Posterior cingulate gyrus (tissue), 11 donors: ENCODE measurements at regions not wholly inside any gene's neighbourhood (a gene's known extent, or its start where the extent isn't known, plus 50 kb on each side); places are given as distances from the start of the nearest gene placed in this dataset.
"Not testable (repeated sequence)": the region's sequence is repeated elsewhere in the genome, so short reads cannot be mapped to it uniquely, and the experiment has no call there.

ENCODE experiments used
- DNase-seq, 10 donors: peaks; one replicate each; pipeline versions ENCODE4 v3.0.0 to v3.0.0-alpha.2; 2020 to 2021; ENCODE audit warnings: mixed read lengths in 3 of 10
- intact Hi-C: fragments of 100-400 bp; cut with DNase I; formaldehyde crosslinking; loops from one replicate; pipeline ENCODE4 v1.15.1; 2023

DNA sequence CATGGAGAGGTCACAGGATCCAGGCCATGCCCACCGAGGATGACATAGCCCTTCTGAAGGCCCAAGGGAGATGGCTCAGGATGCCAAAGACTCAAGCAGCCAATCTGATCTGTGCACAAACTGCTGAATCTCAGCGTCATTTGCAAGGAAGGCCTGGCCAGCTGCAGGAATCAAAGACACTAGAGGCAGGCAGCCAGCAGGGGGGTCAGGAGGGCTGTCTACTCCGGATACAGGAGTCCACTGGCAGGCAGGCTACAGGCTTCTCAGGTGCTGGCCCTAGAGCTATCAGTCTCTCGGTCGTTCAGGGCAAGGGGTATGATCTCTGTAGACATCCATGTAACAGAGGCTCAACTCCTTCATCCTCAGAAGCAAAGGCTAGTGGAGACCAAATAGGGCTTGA is 1735.3 kb downstream of the TP53TG3F start:
- no peak for DNase-seq
- intact Hi-C loops = no loop called here

DNA sequence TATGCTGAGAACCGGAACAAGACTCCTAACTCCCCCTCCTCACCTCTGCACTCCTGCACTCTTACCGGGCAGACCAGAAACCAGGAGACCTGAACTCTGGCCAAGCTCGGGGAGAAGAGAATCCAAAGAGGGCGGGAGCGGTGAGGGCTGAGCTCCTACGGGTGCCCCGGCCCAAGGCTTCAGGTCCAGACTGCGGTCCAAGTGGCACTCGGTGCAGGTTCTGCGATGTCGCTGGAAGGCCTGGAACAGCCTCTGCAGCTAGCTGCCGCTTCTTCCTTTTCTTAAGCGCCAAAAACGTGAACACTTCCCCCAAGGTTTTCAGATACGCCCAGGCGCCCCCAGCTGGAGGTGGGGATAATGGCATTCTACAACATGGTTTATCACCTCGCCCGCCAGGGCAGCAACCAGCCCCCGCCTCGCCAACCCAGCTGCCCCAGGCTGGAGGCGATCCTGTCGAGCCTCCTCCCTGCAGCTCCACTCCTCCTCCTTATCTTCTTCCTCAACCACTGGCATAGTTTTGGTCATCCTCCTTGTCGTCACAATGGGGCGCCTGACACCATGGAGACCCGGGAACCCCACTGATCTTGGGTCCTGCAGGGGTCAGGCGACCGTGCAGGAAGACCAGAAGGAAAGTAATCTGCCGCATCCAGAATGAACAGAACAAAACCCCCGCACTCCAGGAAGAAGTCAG is 1735.9 kb downstream of the TP53TG3F start:
- intact Hi-C loops = no loop called here
- DNase-seq = no peak

DNA sequence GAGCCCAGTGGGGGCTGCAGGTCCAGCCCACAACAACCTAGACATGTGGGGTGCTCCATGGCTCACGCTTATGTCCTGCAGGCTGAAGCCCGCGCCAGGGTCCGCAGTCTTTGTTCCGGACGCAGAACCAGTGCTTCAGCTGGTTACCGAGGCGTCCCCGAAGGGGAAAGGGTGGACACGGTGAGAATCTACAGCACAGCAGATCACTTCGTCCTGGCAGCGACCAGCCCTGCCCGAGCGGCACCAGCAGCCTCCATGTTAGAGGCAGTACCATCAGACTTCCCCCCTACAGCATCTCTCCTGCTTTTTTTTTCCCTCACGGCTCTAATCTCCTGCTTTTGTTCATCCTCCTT is 1736.4 kb downstream of the TP53TG3F start:
- intact Hi-C loops = no loop called here
- peak in 1 of 10 donors; percentile 48 for DNase-seq

DNA sequence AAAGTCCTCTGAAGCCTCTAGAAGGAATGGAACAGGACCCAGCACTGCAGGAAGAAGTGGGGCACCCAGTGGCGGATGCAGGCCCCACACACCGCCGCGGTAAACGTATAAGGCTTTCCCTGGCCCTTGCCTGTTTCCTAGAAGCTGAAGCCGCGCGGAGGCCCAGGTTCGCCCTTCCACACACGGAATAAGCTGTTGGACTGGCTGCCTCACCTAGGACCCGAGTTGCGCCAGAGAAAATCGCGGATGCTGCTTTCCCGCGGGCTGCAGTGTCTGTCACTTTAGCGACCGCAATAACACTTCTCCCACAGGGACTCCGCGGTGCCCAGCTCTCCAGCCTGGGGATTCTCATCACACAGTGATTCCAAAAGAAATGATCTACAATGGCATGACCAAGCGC is 1736.9 kb downstream of the TP53TG3F start:
- peak in 1 of 10 donors; percentile 52 for DNase-seq
- intact Hi-C loops = no loop called here

DNA sequence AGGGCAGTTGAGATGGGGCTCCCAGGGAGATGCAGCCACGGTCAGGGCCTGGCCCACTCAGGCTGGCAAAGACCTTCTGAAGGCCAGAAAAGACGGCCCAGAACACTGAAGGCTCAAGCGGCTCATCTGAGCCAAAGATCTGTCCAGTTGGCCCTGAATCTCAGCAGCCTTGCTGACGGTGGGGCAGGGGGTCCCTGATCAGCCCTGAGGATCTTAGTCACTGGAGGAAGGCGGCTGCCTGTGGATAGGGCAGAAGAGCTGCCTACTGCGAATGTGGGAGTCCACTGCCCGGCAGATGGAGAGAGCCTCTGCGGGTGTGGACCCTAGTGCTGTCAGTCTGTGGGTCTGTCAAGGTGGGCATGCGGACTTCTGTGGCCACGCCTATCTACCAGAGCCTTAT is 1738.2 kb downstream of the TP53TG3F start:
- intact Hi-C loops = no loop called here
- peak in 1 of 10 donors; percentile 60 for DNase-seq

DNA sequence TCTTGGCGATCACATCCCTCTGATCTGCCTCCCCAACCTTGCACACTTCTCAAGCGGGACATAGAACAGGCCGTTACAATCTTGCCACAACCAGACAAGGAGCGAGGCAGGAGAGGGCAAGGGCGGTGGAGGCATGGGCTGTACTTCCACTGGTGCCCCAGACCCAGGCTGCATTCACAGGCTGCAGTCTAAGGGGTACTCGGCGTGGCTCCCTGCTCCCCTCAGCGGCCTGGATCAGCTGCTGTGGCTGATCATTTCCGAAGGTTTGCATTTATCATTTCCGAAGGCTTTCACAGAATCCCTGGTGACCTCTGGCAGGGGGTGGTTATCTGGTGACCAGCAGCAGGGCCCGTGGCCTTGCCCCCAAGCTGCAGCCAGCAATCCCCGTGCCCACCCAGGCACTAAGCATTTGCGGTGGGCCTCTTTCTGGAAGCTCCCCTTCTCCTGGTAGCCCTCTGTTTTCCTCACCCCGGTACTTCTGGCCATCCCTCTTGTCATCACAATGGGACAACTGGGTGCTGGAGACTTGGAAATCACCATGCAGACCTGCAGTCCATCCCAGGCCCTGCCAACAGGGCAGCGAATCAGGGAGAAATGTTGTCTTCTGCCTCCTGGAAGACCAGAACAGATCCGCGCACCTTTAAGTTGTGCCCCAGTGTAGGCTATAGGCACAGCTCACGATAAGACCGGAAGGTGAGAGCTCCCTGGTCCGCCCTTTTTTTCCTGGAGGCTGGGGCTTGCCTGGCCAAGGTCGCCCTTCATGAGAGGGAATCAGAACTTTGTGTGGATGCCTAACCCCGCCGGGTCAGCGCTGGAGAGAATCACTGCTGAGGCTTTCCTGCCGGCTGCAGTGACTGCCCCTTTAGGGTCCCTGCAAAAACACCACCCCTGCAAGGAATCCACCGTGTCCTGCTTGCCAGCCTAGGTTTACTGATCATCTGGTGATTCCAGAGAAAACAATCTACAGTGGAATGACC is 1739.1 kb downstream of the TP53TG3F start:
- DNase-seq = peak in 1 of 10 donors; percentile 52
- intact Hi-C loops = no loop called here

DNA sequence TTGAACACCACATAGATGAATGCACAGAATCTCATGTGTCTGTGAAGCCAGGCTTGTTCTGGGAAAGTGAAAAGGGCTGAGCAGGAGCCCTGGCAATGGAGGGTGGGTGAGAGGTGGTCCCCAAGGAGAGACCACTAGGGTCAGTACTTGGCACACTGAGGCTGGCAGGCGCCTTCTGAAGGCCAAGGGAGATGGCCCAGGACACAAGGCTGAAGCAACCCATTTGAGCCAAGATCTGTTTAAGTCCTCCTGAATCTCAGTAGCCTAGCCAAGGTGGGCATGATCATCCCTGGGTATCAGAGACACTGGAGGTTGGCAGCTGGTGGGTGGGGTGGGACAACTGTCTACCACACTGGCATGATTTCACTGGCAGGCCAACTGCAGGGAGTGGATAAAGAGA is 1741.2 kb downstream of the TP53TG3F start:
- DNase-seq = peak in 1 of 10 donors; percentile 13
- intact Hi-C loops = no loop called here

DNA sequence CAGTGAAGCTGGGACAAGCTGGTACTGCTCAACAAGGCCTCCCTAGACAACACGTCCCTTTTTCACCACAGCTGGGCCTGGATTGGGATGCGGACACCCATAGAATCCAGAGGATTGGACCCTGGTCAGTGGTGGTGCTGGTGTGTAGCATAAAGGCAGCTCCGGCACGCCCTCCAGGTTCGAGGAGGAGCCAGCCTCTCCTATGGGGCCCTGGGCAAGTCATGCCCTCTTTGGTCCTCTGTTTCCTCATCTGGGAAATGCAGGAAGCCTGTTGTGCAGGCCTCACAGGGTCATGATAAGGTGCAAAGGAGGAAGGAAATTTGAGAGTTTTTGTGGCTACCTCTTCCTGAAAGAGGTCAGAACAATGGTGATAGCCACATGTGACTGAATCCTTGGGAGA is 1741.7 kb downstream of the TP53TG3F start:
- DNase-seq = peak in 1 of 10 donors; percentile 31
- intact Hi-C loops = no loop called here

DNA sequence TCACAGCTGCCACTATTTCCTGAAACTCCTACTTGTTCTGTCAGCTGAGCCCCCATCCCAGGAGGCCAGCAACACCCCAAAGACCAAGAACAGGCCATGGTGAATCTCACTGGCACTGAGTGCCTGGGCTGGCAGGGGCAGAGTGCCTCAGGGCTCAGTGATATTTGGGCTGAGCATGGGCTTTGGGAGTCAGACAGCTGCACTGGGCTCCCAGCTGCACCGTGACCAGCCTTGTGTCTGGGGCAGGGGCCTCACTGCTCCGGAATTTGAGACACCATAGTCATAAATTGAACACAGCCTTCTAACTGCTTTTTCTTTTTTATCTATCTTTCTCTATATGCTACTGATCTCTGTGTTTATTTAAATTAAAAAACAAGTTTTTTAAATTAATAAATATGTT is 1744.2 kb downstream of the TP53TG3F start:
- intact Hi-C loops = no loop called here
- peak in 1 of 10 donors; percentile 50 for DNase-seq

DNA sequence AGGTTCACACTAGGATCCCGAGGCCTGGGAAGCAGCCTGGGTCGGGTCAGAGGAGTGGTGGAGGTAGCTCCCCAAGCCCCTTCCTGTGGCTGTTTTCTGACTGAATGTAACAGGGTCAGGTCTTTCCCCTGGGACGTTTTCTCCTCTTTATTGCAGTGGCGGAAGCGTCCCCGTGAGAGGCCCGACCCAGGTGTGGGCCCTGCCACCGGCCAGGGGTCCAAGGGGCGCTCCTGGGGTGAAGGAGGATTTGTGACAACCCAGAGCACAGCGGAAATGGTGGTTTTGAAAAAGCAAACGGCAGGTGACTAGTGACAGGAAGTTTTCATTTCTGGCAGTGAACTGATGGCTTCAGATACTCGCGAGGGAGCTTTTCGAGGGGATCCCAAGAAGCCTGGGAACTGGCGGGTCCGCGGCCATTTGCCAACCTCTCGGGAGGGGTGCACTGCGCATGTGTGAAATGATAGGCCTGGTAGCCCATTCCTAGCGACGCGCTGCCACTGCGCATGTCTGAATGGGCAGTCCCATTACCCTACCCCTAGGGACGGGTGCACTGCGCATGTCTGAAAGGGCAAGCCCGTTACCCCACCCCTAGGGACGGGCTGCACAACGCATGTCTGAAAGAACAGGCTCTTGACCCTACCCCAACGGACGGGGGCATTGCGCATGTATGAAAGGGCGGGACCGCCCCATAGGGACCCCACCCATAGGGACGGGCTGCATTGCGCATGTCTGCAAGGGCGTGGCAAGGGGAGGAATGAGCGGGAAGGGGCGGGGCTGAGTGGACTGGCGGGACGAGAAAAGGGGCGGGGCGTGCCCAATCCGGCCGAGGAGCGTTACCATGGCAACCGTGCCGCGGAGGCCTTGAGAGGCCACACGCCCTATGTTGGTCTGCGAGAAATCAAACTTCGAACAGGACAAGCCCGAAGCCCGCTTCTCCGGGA is 1747.9 kb downstream of the TP53TG3F start:
- DNase-seq = peak in 1 of 10 donors; percentile 22
- intact Hi-C loops = no loop called here

DNA sequence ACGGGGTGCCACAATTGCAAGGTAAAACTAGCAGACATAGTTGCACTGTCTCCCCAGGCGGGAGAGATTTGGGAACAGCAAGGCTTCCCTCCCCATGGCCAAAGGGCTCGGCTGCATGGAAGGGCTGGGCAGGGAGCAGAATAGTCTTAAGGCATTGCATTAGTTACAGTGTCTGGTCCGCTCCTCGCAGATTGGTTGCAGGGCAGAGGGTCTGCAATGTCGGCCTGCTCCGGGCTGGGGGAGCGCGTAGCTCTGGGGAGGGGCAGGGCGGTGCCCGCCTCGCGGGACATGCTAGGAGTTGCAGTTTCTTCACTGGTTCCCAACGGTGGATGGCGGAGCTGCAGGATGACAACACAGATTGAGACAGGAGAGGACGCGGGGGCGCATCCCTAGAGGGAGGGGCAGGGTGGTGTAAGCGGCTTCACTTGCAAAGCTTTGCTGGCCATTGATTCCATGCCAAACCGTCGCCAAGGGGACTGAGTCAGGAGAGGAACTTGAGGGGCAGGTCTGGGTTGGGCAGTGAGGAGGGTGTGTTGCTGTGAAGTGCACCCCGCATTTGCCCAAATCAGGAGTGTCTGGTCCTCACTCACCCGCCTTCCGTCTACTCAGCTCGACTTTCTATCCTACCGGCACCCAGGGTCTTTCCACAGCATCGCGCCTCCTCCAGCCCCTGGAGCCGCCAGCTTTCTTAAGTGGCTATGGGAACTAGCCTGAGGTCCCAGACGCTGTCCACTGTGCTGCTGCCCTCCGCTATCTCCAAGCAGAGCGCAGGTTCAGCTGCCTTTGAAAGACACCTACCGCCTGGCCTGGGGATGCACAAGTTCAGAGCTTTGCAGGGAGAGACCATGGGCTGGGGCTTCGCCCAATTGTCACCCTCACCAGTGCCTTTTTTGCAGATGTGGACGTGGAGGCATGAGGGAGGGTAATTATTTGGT is 1748.9 kb downstream of the TP53TG3F start:
- no peak for DNase-seq
- intact Hi-C loops = no loop called here

DNA sequence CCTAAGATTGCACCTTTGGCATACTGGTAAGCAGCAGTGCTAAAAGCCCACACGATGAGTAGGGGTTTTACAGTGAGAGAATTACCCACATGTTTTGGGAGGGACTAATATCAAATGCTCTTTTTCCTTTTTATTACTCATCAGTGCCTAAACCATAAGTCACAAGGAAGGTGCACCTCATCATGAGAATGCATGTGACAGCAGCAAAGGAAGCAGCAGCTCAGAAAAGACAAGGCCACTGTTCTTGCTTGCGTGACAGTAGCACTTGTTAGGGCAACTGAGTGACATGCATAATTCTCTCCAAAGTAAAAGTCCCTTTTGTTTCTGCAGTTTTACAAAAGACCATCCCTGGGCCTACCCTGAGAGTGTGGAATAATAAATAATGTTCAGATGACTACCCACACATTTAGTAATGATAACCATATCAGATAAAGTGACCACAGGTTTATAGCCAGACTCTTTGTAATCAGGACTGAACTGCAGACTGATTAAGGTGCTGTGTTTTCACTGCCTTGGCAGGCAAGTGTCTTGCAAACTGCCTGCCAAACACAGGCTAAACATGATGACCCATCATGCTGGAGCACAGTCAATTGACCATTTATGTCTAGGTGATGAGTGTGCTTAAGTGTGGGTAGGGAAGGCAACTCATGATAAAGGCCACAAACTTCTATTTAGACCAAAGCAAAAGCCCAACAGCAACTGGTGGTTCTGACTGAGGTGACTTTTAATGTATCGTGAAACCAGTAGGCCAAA is 1751.4 kb downstream of the TP53TG3F start:
- DNase-seq = no peak
- intact Hi-C loops = no loop called here

DNA sequence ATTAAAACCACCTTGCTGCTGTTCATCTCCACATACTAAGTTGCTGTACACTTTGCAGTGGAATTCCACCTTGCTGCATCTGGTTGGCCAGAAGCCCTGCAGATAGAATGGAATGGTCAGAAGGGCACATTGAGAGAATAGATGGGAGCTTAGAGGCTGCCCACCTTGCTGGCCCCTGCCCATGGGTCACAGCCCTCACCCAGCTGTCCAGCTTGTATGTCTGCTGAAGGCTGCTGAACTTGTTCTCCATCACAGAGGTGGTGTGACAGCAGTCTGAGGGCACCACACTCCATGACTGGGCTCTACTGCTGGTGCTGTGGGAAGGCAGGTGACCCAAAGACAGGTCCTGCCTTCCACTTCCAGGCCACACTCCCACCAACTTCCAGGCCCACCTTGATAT is 1755.4 kb downstream of the TP53TG3F start:
- intact Hi-C loops = no loop called here

DNA sequence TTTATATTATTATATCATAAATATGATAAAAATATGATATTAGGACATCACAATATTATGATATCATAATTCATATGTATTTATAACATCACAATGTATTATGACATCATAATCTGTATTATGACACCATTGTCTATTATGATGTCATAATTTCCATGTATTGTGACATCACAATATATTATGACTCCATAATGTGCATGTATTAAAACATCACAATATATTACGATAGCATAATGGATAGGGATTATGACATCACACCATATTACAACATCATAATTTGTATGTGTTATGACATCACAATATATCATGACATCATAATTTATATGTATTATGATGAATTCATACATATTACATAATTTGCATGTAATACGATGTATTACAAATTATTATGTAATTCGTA is 1755.9 kb downstream of the TP53TG3F start:
- no peak for DNase-seq
- intact Hi-C loops = no loop called here

More for the DNA sequence above, 1755.4 kb downstream of the TP53TG3F start:
- DNase-seq = peak in 1 of 10 donors; percentile 24

DNA sequence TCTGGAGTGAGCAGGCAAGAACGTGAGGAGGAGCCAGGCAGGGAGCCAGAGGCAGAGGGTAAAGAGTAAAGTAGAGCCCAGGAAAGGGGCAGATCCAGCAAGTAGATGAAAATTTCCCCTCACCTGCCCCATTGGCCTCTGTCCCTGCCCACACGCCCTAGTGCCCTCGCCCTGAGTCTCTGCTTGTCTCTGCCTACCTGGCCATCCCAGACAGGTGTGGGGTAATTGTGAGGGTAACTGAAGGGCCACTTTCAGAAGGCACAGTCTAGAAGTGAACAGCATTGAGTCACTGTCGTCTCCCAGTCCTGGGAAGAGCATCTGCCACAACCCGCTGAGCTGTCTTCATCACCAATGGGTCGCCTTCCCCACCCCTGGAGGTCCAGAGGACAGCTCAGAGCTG is 1756.8 kb downstream of the TP53TG3F start:
- intact Hi-C loops = not testable (repeated sequence)

DNA sequence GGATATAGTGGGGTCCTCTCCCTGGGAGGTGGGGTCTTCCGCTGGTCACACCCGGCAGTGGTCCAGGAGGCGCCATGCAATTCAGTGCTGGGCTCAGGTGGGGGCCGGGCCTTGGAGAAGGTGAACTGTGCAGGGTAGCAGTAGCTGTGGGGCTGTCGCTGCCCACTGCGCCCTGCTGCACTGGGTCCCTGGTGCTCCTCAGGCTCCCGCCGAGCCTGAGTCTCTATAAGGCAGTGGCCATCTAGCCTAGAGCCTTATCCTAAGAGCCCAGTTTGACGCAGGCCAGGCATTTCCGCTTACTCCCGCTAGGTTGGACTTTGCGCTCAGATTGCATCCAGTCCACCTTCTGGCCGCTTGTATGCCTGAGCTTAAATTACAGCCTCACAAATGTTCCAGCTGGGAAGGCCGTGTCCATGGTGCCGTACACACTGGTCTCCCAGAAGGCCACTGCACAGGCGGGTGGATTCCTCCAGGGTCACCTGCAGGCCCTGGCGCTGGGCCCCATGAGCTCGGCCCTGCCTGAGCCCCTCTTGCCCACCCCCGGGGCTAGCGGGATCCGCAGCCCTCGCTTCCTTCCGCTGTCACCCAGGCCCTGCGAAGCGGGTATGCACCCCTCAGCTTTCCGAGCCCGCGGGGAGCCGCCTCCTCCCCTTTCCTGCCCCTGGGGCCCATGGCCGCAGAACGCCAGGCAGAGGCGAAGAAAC is 1762.2 kb downstream of the TP53TG3F start:
- intact Hi-C loops = no loop called here
- peak in 2 of 10 donors; percentile 71 to 73 for DNase-seq

More for the DNA sequence above, 1756.8 kb downstream of the TP53TG3F start:
- DNase-seq = peak in 1 of 10 donors; percentile 70

DNA sequence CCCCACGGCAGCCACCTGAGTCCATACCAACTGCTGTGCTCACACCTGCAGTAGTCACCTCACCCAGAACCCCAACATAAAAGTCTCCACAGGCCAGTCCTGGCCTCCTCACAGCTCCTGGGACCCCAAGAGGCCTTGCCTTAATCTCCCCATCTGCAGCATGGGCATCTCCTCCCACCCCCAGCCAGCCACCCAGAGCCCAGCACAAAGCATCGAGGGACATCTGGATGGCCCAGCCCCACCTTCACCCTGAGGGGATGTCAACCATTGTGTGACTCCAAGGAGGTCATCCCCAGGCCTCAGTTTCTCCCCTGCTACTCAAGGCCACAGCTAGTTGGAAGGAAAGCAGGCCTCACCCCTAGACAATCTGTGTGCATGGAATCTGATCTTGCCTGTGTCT is 1775.3 kb downstream of the TP53TG3F start:
- DNase-seq = peak in 1 of 10 donors; percentile 55
- intact Hi-C loops = no loop called here

DNA sequence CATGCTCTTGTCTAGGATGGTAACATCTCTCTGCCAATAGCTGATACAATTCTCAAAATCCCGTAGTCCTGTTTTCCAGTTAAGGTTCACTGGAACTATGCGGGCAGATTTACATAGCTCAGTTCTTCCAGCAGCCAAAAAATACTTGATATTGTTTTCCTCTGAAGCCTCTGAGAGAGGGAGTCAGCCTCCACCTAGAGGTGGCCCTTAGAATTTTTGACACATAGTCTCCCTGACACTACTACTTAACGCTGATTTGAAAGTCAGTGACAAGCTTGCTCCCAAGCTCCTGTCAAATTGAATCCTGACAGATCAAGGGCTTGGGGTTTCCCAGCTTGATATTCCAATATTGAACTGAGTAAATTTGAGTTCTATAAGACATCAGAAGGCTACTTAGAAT is 1780.1 kb downstream of the TP53TG3F start:
- intact Hi-C loops = no loop called here

More for the DNA sequence above, 1780.1 kb downstream of the TP53TG3F start:
- no peak for DNase-seq
